HT1080 (cell line): ENCODE measurements at regions not wholly inside any gene's neighbourhood (a gene's known extent, or its start where the extent isn't known, plus 50 kb on each side); places are given as distances from the start of the nearest gene placed in this dataset.

Source experiments
- DNase-seq: peaks from one replicate; pipeline ENCODE4 v3.0.0-alpha.2; 2015; ENCODE audit warnings: low read depth

- no peak for DNase-seq
These were observed 287.7 kb upstream of the RTL1 start for GRCh38 chr14:101191101-101191720.

DNA sequence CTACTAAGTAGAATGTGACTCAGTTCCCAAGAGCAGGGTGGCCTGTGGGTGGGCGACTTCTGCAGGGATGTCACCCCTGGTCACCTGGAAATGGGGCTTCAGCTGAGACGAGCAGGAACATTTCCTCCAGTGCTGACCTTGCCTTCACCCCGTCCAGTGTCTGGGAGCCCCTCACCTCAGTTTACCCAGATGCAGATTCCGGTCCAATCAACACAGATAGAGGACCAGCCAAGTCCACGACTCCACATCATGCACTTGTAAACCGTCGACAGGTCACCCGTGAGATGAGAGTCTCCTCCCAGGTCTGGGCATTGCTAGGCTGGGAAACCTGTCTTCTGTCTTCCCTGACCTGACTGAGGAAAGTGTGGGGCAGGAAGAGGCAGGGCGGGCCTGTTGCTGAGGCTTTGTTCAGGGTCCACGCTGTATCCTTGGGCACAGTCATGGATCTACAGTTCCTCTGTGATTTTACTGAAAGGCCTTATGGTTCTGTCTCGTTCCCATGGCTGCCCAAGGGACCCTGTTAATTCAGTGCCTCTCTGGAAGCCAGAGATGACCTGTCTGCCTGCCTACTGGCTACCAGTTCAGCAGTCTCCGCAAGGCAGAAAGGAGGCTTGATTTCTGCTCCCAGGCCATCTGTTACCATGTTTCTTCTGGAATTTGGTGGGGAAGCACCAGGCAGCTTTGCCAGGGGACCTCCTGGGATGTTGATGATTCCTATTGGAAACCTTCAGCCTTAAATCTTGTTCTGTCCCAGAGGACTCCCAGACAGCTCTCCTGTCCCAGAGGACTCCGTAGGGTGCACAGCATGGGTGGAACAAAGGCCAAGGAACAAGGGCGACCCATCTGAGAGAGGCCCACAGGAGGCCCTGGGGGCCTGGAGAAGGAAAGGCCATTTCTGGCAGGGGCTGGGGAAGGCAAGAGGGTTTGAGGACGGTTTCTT is 288.5 kb upstream of the RTL1 start:
- DNase-seq: no peak

DNA sequence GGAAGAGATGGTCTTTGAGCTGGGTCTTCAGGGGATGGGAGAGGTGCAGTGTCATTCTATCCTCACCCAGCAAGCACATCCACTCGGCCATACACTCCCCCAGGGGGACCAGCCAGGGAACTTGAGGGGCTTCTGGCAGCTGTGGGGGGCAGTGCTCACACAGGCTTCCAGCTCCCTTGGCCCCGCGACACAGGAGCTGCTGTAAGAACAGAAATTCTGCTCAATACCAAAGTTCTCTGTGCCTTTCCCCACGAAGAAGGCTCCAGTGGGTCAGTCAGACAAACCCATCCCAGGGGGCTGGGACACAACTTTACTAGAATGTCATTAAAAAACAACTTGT is 289.1 kb upstream of the RTL1 start:
- DNase-seq: no peak

DNA sequence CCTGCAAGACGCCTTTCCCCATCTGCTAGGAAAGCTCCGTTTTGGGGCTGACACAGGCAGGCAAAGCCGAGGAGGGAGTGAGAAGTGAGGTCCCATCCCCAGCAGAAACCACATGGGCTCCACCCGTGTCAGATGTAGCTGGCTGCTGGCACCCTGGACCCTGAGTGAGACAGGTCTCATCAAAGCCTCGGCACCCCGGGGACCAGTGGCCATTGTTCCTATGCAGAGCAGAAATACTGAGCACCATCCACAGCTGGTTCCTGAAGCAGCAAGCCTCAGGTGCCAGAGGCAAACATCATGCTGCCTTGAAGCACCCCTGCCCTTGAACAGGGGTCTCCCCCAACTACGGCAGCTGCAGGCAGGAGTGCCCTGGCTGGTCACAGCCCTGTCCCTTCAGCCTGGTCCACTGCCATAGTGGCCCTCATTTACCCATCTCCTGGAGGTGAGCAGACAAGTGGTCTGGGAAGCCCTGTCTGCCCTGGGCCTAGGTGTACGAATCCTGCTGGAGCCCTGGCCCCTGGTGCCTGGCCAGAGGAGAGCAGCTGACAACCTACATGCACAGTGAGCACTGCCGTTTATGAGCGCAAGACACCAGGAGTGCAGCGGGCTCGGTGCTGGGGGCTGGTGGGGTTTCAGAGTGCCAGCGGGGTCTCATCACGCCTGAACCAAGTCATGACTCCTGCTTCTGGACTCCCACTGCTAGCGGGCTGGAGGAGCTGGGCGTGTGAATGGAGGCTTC is 289.8 kb upstream of the RTL1 start:
- DNase-seq: no peak

GRCh38 chr14:101193845-101194372 is 290.4 kb upstream of the RTL1 start:
- no peak for DNase-seq

- DNase-seq: no peak
These were observed 291.1 kb upstream of the RTL1 start for GRCh38 chr14:101194373-101195308.

- DNase-seq: no peak
These were observed 291.9 kb upstream of the RTL1 start for GRCh38 chr14:101195309-101195901.

- DNase-seq: peak; percentile 11
These were observed 292.7 kb upstream of the RTL1 start for GRCh38 chr14:101196051-101196712.

DNA sequence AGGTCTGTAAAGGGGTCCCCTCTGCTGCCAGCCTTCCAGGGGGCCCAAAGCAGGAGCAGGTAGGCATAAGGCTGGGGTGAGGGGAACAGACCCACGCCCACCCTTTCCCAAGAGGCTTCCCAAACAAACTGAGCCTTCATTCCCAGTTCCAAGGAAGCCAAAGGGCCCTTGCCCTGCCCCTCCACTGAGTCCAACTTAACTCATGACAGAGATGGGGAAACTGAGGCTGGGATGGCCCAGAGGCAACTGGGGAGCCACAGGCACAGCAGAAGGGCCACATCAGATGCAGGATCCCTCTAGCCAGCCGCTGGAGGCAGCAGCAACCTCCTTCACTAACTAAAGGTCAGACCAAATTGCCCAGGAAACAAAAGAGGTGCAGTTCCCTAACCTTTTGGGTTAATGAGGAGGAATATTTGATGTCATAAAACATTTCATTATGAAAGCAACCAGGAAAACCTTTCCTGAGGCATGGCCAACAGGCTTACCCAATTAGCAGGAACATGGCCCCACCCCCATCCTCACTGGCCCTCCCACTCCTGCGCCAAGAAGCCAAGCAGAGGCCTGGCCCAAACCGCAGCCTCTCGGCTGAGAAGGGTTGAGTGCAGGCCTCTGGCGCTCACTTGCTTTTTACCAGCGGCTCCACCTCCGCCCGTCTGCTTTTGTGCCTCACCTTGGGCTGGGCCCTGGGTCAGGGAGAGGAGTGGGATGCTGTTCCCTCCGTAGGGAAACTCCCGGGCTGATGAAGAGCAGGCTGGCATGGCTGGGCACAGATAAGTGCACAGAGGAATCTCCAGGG is 293.5 kb upstream of the RTL1 start:
- no peak for DNase-seq

DNA sequence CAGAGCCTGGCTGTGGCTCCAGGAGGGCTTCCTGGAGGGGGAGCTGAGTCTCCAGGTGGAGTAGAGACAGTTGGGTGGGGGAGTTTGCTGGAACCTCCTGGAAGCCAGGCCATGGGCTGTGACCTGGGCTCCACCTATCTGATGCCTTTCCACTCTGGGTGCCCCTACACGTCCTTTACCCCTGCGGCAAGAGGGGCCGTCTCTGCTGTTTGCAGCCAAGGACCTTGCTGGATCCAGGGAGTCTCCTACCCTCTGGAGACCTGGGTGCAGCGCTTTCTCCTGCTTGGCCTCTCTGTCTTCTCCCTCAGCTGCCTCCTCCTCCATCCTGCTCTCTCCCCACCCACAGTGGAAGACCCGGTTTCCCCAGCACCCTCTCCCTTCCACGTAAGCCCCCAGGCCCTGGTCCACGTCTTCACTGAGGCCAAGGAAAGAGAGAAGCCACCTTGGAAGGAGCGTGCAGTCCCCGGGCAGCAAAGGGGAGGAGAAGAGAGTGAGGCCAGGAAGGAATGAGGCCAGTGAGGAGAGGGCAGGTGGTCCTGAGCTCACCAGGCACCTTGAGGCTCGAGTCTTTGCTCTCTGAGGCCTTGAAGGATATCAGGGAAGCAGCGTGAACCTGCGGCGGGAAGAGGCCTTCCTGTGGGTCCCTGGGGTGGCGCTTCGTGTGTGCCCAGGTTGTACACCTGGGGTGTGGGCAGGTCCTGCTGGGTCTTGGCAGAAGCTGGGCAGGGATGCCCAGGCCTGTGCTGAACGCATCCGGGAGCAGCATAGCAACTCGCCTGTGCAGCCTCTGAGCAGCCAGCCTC is 294.3 kb upstream of the RTL1 start:
- DNase-seq: no peak

GRCh38 chr14:101198398-101199027 is 295.0 kb upstream of the RTL1 start:
- DNase-seq: no peak

DNA sequence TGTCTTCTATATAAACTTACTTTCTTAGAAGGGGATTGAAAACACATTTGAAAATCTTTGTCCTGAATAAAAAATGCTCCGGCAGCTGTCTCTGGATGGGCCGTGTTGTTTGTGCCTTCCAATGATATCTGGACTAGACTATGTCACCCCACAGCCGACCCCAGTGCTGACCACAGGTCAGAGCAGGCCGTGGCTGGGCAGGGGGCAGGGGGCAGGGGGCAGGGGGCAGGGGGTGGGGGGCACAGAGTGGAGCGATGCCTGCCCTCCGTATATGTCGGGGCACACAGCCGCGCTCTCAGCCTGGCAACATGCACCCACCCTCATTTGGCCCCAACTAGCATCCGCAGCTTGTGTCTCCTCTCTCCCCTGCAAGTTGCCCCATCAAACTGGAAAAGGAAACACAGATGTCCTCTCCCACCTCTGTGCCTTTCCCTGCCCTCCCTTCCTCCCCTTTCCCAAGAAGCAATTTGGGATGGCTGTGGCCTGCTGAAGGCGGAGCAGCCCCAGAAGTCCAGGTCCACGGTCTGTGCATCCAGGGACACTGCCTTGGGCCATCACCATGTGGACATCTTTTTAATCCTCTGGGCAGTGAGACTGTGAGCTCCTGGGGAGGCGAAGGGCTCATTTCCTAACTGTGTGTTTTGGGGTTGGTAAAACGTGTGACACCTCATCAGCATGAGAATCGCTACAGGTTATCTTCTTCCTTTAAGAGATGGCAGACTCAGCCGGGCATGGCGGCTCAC is 295.7 kb upstream of the RTL1 start:
- DNase-seq: no peak

- DNase-seq: no peak
These were observed 296.6 kb upstream of the RTL1 start for GRCh38 chr14:101200008-101200649.

- no peak for DNase-seq
These were observed 297.4 kb upstream of the RTL1 start for GRCh38 chr14:101200650-101201516.

GRCh38 chr14:101201535-101202151 is 298.1 kb upstream of the RTL1 start:
- no peak for DNase-seq
